ENCODE measurements at regions not wholly inside any gene's neighbourhood (a gene's known extent, or its start where the extent isn't known, plus 50 kb on each side); places are given as distances from the start of the nearest gene placed in this dataset.
A peak's percentile ranks its signal among the peaks of the same experiment; 100 is the strongest.

DNA sequence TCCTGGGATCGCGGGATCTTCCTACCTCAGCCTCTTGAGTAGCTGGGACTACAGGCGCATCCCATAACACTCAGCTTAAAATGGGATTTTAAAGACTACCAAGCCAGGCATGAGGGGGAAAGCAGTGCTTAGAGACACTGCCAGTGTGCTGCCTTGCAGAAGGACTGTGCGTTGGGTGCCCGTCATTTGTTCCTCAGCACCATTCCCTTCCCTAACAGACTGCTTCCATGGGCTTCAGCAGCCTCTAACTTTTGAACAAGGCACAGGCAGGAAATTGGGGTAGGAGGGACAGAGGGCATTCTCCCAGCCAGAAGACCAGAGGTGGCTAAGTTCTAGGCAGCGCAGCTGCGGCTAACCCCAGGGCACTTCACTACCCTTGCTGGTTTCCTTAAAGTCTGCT lies 73.9 kb upstream of the USP24 start:
- no peak overlapping the region for H3K27ac ChIP-seq
- in situ Hi-C loops (cut with HindIII; ENCODE audit: low pct_ligation_motif_present, low sequenced_read_pairs): loop anchor here (10.0 kb wide), 1 partner anchor 1296 kb away; no protein-coding TSS in a partner anchor

DNA sequence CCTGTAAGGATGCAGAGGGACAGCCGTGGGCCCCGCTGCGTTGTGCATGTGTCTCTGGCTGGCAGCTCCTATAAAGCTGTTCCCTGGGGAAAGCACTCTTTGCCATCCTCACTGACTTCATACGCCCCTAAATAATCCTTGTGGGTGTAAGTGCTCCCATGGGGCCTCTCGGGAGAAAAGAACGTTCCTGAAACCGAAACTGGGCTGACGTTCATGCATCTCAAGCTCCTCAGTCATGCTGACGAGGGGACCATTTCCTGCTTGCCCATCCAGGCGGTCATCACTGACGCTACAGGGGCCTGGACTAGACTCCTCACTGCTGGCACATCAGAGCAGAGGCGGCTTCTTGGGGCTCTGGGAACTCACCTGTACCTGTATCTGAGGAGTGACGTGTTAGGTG lies 73.1 kb upstream of the USP24 start:
- in situ Hi-C loops (cut with HindIII; ENCODE audit: low pct_ligation_motif_present, low sequenced_read_pairs): loop anchor here (10.0 kb wide), 1 partner anchor 1297 kb away; no protein-coding TSS in a partner anchor
- no peaks in the 10 kb centered on the region for H3K36me3 ChIP-seq (replicated peaks)
- peak; percentile 88 for DNase-seq
- H3K4me3 ChIP-seq (ENCODE audit: low read depth, low read length): no peak overlapping the region
- peak overlapping the region; percentile 47 for H3K27ac ChIP-seq
- no peak for TF ChIP-seq CTCF (IDR thresholded peaks at IDR 0.05; ENCODE audit: low read depth, low read length, missing control alignments)
- no peaks in the 10 kb centered on the region for H3K27me3 ChIP-seq (replicated peaks)

More for the DNA sequence above, 73.9 kb upstream of the USP24 start:
- no peak for TF ChIP-seq CTCF (IDR thresholded peaks at IDR 0.05; ENCODE audit: low read depth, low read length, missing control alignments)
- Histone ChIP-seq H3K36me3 (replicated peaks) (no peaks in the 10 kb centered on the region), H3K4me3 (ENCODE audit: low read depth, low read length) (no peak overlapping the region), H3K27me3 (replicated peaks) (no peaks in the 10 kb centered on the region)
- DNase-seq: no peak

DNA sequence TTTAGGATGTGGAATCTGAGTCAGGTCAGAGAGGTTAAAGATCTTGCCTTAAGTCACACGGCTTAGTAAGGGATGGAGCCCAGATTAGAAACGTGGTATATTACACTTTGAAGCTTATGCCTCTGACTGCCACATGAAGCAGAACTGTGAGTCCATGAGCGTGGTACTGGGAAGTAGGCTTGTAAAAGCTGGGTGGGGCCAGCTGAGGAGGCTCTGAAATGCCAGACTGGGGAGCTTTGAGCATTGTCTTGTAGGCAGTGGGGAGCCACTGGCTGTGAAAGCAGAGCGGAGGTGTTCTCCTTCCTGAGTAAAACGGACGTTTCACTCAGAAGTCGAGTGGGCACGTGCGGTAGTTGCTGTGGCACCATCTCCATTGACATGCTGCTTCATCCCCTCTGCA lies 72.6 kb upstream of the USP24 start:
- in situ Hi-C loops (cut with HindIII; ENCODE audit: low pct_ligation_motif_present, low sequenced_read_pairs): loop anchor here (10.0 kb wide), 1 partner anchor 1297 kb away; no protein-coding TSS in a partner anchor
- no peaks in the 10 kb centered on the region for H3K27me3 ChIP-seq (replicated peaks)
- H3K4me3 ChIP-seq (ENCODE audit: low read depth, low read length): no peak overlapping the region
- no peak for TF ChIP-seq CTCF (IDR thresholded peaks at IDR 0.05; ENCODE audit: low read depth, low read length, missing control alignments)
- H3K27ac ChIP-seq: peak overlapping the region; percentile 47
- no peaks in the 10 kb centered on the region for H3K36me3 ChIP-seq (replicated peaks)
- no peak for DNase-seq

GRCh38 chr1:55286856-55287602 lies 71.9 kb upstream of the USP24 start:
- H3K27me3 ChIP-seq (replicated peaks): no peaks in the 10 kb centered on the region
- no peaks in the 10 kb centered on the region for H3K36me3 ChIP-seq (replicated peaks)
- DNase-seq: peak; percentile 52
- H3K4me3 ChIP-seq (ENCODE audit: low read depth, low read length): no peak overlapping the region
- H3K27ac ChIP-seq: peak overlapping the region; percentile 47
- in situ Hi-C loops (cut with HindIII; ENCODE audit: low pct_ligation_motif_present, low sequenced_read_pairs): loop anchor here (10.0 kb wide), 1 partner anchor 1298 kb away; no protein-coding TSS in a partner anchor
- TF ChIP-seq CTCF (IDR thresholded peaks at IDR 0.05; ENCODE audit: low read depth, low read length, missing control alignments): no peak

GRCh38 chr1:55285834-55286233 lies 70.7 kb upstream of the USP24 start:
- in situ Hi-C loops (cut with HindIII; ENCODE audit: low pct_ligation_motif_present, low sequenced_read_pairs): loop anchor here (10.0 kb wide), 1 partner anchor 1299 kb away; no protein-coding TSS in a partner anchor
- Histone ChIP-seq H3K4me3 (ENCODE audit: low read depth, low read length) (no peak overlapping the region), H3K27me3 (replicated peaks) (no peaks in the 10 kb centered on the region), H3K27ac (no peak overlapping the region), H3K36me3 (replicated peaks) (no peaks in the 10 kb centered on the region)
- no peak for DNase-seq
- no peak for TF ChIP-seq CTCF (IDR thresholded peaks at IDR 0.05; ENCODE audit: low read depth, low read length, missing control alignments)
